ENCODE measurements at regions not wholly inside any gene's neighbourhood (a gene's known extent, or its start where the extent isn't known, plus 50 kb on each side); places are given as distances from the start of the nearest gene placed in this dataset.
A peak's percentile ranks its signal among the peaks of the same experiment; 100 is the strongest.

- no peak for TF ChIP-seq ZNF565 (CRISPR knock-in tag; conservative IDR thresholded peaks at IDR 0.05; ENCODE audit: low read depth)
- no peak for TF ChIP-seq ESRRG (CRISPR knock-in tag; IDR thresholded peaks at IDR 0.05)
- no peak for TF ChIP-seq GLIS3 (CRISPR knock-in tag; IDR thresholded peaks at IDR 0.05)
- TF ChIP-seq TCF4 (CRISPR knock-in tag; IDR thresholded peaks at IDR 0.05; ENCODE audit: borderline replicate concordance), result no peak
- no peak for TF ChIP-seq TOX (CRISPR knock-in tag; IDR thresholded peaks at IDR 0.05; ENCODE audit: borderline replicate concordance)
- no peak for TF ChIP-seq SNAI2 (CRISPR knock-in tag; IDR thresholded peaks at IDR 0.05)
- no peak for TF ChIP-seq POU6F1 (CRISPR knock-in tag; IDR thresholded peaks at IDR 0.05; ENCODE audit: borderline replicate concordance, low read depth)
- no peak for TF ChIP-seq OSR1 (CRISPR knock-in tag; IDR thresholded peaks at IDR 0.05)
- no peak for TF ChIP-seq ZC3H10 (CRISPR knock-in tag; IDR thresholded peaks at IDR 0.05)
- no peak for TF ChIP-seq TSHZ2 (CRISPR knock-in tag; IDR thresholded peaks at IDR 0.05)
- no peak for TF ChIP-seq ISL1 (CRISPR knock-in tag; IDR thresholded peaks at IDR 0.05)
- no peak for TF ChIP-seq CSRNP3 (CRISPR knock-in tag; IDR thresholded peaks at IDR 0.05)
- TF ChIP-seq ZNF70 (CRISPR knock-in tag; IDR thresholded peaks at IDR 0.05), result no peak
- TF ChIP-seq ARNTL (CRISPR knock-in tag; IDR thresholded peaks at IDR 0.05; ENCODE audit: borderline replicate concordance, low read depth), result no peak
- no peak for TF ChIP-seq ZFP3 (CRISPR knock-in tag; IDR thresholded peaks at IDR 0.05)
- TF ChIP-seq CSDC2 (CRISPR knock-in tag; IDR thresholded peaks at IDR 0.05), result no peak
- no peak for TF ChIP-seq BACH2 (CRISPR knock-in tag; IDR thresholded peaks at IDR 0.05; ENCODE audit: borderline replicate concordance)
- TF ChIP-seq RARB (CRISPR knock-in tag; IDR thresholded peaks at IDR 0.05), result no peak
- TF ChIP-seq ZFP30 (CRISPR knock-in tag; IDR thresholded peaks at IDR 0.05), result no peak
- no peak for TF ChIP-seq PATZ1 (CRISPR knock-in tag; IDR thresholded peaks at IDR 0.05; ENCODE audit: borderline replicate concordance)
- ATAC-seq, result no peak
These were observed 253.3 kb downstream of the AEBP2 start for GRCh38 chr12:19692566-19692965.

- ATAC-seq, result peak; percentile 18; the same call in 2 of the 3 replicates
- TF ChIP-seq ESRRG (CRISPR knock-in tag; IDR thresholded peaks at IDR 0.05), result no peak
- TF ChIP-seq TOX (CRISPR knock-in tag; IDR thresholded peaks at IDR 0.05; ENCODE audit: borderline replicate concordance), result no peak
- TF ChIP-seq TSHZ2 (CRISPR knock-in tag; IDR thresholded peaks at IDR 0.05), result no peak
- no peak for TF ChIP-seq ZNF70 (CRISPR knock-in tag; IDR thresholded peaks at IDR 0.05)
- TF ChIP-seq PATZ1 (CRISPR knock-in tag; IDR thresholded peaks at IDR 0.05; ENCODE audit: borderline replicate concordance), result no peak
- TF ChIP-seq BACH2 (CRISPR knock-in tag; IDR thresholded peaks at IDR 0.05; ENCODE audit: borderline replicate concordance), result no peak
- TF ChIP-seq SNAI2 (CRISPR knock-in tag; IDR thresholded peaks at IDR 0.05), result no peak
- TF ChIP-seq PPARA (CRISPR knock-in tag; IDR thresholded peaks at IDR 0.05; ENCODE audit: borderline replicate concordance), result no peak
- TF ChIP-seq ARNTL (CRISPR knock-in tag; IDR thresholded peaks at IDR 0.05; ENCODE audit: borderline replicate concordance, low read depth), result no peak
- TF ChIP-seq ZFP30 (CRISPR knock-in tag; IDR thresholded peaks at IDR 0.05), result no peak
- no peak for TF ChIP-seq ZFP3 (CRISPR knock-in tag; IDR thresholded peaks at IDR 0.05)
These were observed 255.3 kb downstream of the AEBP2 start for GRCh38 chr12:19694627-19695026.

All from SK-N-SH treated with all-trans-retinoic acid at 6 μM for 48 hours (cell line).